ENCODE measurements at regions not wholly inside any gene's neighbourhood (a gene's known extent, or its start where the extent isn't known, plus 50 kb on each side); places are given as distances from the start of the nearest gene placed in this dataset.

GRCh38 chr10:8312781-8313180, 258.3 kb downstream of the GATA3 start:
- Histone ChIP-seq H3K4me1 (ENCODE audit: control insufficient read depth in 4 of 4, insufficient read depth in 4 of 4, low read length in 3 of 4) (no peaks in the 10 kb centered on the region), H3K9ac (ENCODE audit: low read depth in 1 of 2, low read length in 2 of 2) (no peak overlapping the region), H3K27ac (ENCODE audit: low read depth in 1 of 2, low read length in 2 of 2) (no peak overlapping the region), H3K27me3 (ENCODE audit: control insufficient read depth in 4 of 4, insufficient read depth in 4 of 4, low read length in 3 of 4) (no peaks in the 10 kb centered on the region), H3K36me3 (ENCODE audit: control insufficient read depth in 4 of 4, insufficient read depth in 3 of 4, low read depth in 1 of 4, low read length in 3 of 4) (no peaks in the 10 kb centered on the region), H3K4me3 (ENCODE audit: low read depth in 1 of 3, low read length in 3 of 3) (no peak overlapping the region), H3K9me3 (ENCODE audit: control insufficient read depth in 4 of 4, low read length in 3 of 4) (no peaks in the 10 kb centered on the region)
- WGBS: 69% methylated on average over 9 of the region's 9 CpGs
- TF ChIP-seq EGR1 (IDR thresholded peaks at IDR 0.05; ENCODE audit: low read depth in 2 of 2) (no peak), RXRA (IDR thresholded peaks at IDR 0.05) (no peak), FOXA2 (IDR thresholded peaks at IDR 0.05) (no peak)
- no peak for DNase-seq (ENCODE audit: low spot score)

DNA sequence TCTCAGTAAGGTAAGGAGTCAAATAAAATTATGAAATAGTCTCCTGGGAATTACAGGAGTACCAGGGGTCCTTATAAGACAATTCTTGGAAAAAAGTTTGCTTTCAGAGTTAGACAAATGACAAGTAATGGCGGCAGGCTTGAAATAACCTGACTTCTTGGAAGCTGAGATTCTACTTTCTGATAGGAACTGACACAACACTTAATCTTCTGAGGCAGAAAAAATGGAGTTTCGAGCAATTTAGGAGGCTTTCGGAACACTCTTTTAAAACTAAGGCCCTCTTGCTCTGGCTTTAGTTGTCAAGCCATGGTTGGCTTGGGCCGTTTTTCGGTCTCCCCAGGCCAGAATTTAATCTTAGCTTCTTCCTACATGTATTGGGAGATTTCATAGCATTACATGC, 260.0 kb downstream of the GATA3 start:
- H3K27me3 ChIP-seq (ENCODE audit: control insufficient read depth in 4 of 4, insufficient read depth in 4 of 4, low read length in 3 of 4): peaks cover 0 to 3% (median 0%) of the 10 kb centered on the region in 4 donors
- no peak overlapping the region for H3K27ac ChIP-seq (ENCODE audit: low read depth in 1 of 2, low read length in 2 of 2)
- no peak overlapping the region for H3K4me3 ChIP-seq (ENCODE audit: low read depth in 1 of 3, low read length in 3 of 3)
- no peak for DNase-seq (ENCODE audit: low spot score)
- no peak for TF ChIP-seq SP1 (IDR thresholded peaks at IDR 0.05)
- no peak for TF ChIP-seq EGR1 (IDR thresholded peaks at IDR 0.05; ENCODE audit: low read depth in 2 of 2)
- no peak for TF ChIP-seq RAD21 (IDR thresholded peaks at IDR 0.05)
- no peak for TF ChIP-seq YY1 (IDR thresholded peaks at IDR 0.05)
- TF ChIP-seq GABPA (IDR thresholded peaks at IDR 0.05 in 1 of 2, conservative IDR thresholded peaks at IDR 0.05 in 1 of 2): no peak
- TF ChIP-seq FOXA1 (IDR thresholded peaks at IDR 0.05): no peak
- no peak for TF ChIP-seq NR2F2 (IDR thresholded peaks at IDR 0.05)
- TF ChIP-seq TAF1 (conservative IDR thresholded peaks at IDR 0.05): no peak
- no peak for TF ChIP-seq ATF3 (IDR thresholded peaks at IDR 0.05)
- no peak for TF ChIP-seq JUND (IDR thresholded peaks at IDR 0.05)
- TF ChIP-seq FOXA2 (IDR thresholded peaks at IDR 0.05): no peak
- TF ChIP-seq, protein P1, sequence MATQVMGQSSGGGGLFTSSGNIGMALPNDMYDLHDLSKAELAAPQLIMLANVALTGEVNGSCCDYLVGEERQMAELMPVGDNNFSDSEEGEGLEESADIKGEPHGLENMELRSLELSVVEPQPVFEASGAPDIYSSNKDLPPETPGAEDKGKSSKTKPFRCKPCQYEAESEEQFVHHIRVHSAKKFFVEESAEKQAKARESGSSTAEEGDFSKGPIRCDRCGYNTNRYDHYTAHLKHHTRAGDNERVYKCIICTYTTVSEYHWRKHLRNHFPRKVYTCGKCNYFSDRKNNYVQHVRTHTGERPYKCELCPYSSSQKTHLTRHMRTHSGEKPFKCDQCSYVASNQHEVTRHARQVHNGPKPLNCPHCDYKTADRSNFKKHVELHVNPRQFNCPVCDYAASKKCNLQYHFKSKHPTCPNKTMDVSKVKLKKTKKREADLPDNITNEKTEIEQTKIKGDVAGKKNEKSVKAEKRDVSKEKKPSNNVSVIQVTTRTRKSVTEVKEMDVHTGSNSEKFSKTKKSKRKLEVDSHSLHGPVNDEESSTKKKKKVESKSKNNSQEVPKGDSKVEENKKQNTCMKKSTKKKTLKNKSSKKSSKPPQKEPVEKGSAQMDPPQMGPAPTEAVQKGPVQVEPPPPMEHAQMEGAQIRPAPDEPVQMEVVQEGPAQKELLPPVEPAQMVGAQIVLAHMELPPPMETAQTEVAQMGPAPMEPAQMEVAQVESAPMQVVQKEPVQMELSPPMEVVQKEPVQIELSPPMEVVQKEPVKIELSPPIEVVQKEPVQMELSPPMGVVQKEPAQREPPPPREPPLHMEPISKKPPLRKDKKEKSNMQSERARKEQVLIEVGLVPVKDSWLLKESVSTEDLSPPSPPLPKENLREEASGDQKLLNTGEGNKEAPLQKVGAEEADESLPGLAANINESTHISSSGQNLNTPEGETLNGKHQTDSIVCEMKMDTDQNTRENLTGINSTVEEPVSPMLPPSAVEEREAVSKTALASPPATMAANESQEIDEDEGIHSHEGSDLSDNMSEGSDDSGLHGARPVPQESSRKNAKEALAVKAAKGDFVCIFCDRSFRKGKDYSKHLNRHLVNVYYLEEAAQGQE (IDR thresholded peaks at IDR 0.05): no peak
- TF ChIP-seq, protein P2, sequence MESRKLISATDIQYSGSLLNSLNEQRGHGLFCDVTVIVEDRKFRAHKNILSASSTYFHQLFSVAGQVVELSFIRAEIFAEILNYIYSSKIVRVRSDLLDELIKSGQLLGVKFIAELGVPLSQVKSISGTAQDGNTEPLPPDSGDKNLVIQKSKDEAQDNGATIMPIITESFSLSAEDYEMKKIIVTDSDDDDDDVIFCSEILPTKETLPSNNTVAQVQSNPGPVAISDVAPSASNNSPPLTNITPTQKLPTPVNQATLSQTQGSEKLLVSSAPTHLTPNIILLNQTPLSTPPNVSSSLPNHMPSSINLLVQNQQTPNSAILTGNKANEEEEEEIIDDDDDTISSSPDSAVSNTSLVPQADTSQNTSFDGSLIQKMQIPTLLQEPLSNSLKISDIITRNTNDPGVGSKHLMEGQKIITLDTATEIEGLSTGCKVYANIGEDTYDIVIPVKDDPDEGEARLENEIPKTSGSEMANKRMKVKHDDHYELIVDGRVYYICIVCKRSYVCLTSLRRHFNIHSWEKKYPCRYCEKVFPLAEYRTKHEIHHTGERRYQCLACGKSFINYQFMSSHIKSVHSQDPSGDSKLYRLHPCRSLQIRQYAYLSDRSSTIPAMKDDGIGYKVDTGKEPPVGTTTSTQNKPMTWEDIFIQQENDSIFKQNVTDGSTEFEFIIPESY (IDR thresholded peaks at IDR 0.05): no peak
- TF ChIP-seq, protein P3, sequence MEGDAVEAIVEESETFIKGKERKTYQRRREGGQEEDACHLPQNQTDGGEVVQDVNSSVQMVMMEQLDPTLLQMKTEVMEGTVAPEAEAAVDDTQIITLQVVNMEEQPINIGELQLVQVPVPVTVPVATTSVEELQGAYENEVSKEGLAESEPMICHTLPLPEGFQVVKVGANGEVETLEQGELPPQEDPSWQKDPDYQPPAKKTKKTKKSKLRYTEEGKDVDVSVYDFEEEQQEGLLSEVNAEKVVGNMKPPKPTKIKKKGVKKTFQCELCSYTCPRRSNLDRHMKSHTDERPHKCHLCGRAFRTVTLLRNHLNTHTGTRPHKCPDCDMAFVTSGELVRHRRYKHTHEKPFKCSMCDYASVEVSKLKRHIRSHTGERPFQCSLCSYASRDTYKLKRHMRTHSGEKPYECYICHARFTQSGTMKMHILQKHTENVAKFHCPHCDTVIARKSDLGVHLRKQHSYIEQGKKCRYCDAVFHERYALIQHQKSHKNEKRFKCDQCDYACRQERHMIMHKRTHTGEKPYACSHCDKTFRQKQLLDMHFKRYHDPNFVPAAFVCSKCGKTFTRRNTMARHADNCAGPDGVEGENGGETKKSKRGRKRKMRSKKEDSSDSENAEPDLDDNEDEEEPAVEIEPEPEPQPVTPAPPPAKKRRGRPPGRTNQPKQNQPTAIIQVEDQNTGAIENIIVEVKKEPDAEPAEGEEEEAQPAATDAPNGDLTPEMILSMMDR (IDR thresholded peaks at IDR 0.05; ENCODE audit: low read depth, low read length, missing input control): no peak
- TF ChIP-seq HNF4A (conservative IDR thresholded peaks at IDR 0.05): no peak
- TF ChIP-seq RXRA (IDR thresholded peaks at IDR 0.05): no peak
- TF ChIP-seq HNF4G (IDR thresholded peaks at IDR 0.05): no peak
- H3K9me3 ChIP-seq (ENCODE audit: control insufficient read depth in 4 of 4, low read length in 3 of 4): no peaks in the 10 kb centered on the region
- no peak overlapping the region for H3K9ac ChIP-seq (ENCODE audit: low read depth in 1 of 2, low read length in 2 of 2)
- no peaks in the 10 kb centered on the region for H3K36me3 ChIP-seq (ENCODE audit: control insufficient read depth in 4 of 4, insufficient read depth in 3 of 4, low read depth in 1 of 4, low read length in 3 of 4)
- WGBS: 81% methylated on average over 5 of the region's 5 CpGs
- H3K4me1 ChIP-seq (ENCODE audit: control insufficient read depth in 4 of 4, insufficient read depth in 4 of 4, low read length in 3 of 4): no peaks in the 10 kb centered on the region
